HG03571 (cell line): ENCODE measurements at regions not wholly inside any gene's neighbourhood (a gene's known extent, or its start where the extent isn't known, plus 50 kb on each side); places are given as distances from the start of the nearest gene placed in this dataset.

ENCODE experiments used
- ATAC-seq: cut with Tn5 transposase; IDR thresholded peaks from one replicate; pipeline ENCODE4 v1.9.1; 2021; ENCODE audit not compliant: unreplicated experiment

GRCh38 chr11:133723056-133723455, 122.3 kb downstream of the SPATA19 start:
- ATAC-seq: no peak

- ATAC-seq: no peak
These were observed 124.4 kb downstream of the SPATA19 start for GRCh38 chr11:133720951-133721350.

- no peak for ATAC-seq
These were observed 125.6 kb downstream of the SPATA19 start for GRCh38 chr11:133719532-133720235.

GRCh38 chr11:133718831-133719230, 126.5 kb downstream of the SPATA19 start:
- no peak for ATAC-seq

- no peak for ATAC-seq
These were observed 127.1 kb downstream of the SPATA19 start for GRCh38 chr11:133718238-133718637.

- no peak for ATAC-seq
These were observed 128.7 kb downstream of the SPATA19 start for GRCh38 chr11:133716602-133717001.

- no peak for ATAC-seq
These were observed 129.7 kb downstream of the SPATA19 start for GRCh38 chr11:133715602-133716001.

- no peak for ATAC-seq
These were observed 130.6 kb downstream of the SPATA19 start for GRCh38 chr11:133714471-133715375.

GRCh38 chr11:133713844-133714243, 131.5 kb downstream of the SPATA19 start:
- ATAC-seq: no peak

GRCh38 chr11:133713406-133713805, 131.9 kb downstream of the SPATA19 start:
- ATAC-seq: no peak

- no peak for ATAC-seq
These were observed 133.2 kb downstream of the SPATA19 start for GRCh38 chr11:133712051-133712560.

GRCh38 chr11:133711545-133711944, 133.8 kb downstream of the SPATA19 start:
- ATAC-seq: no peak

GRCh38 chr11:133710681-133711240, 134.6 kb downstream of the SPATA19 start:
- ATAC-seq: no peak

GRCh38 chr11:133710241-133710640, 135.1 kb downstream of the SPATA19 start:
- ATAC-seq: no peak

GRCh38 chr11:133708547-133709051, 136.7 kb downstream of the SPATA19 start:
- ATAC-seq: no peak

- ATAC-seq: no peak
These were observed 138.2 kb downstream of the SPATA19 start for GRCh38 chr11:133706925-133707794.

- no peak for ATAC-seq
These were observed 139.4 kb downstream of the SPATA19 start for GRCh38 chr11:133705873-133706272.

GRCh38 chr11:133705074-133705648, 140.2 kb downstream of the SPATA19 start:
- ATAC-seq: no peak

- ATAC-seq: no peak
These were observed 146.2 kb downstream of the SPATA19 start for GRCh38 chr11:133699071-133699470.

GRCh38 chr11:133698654-133699053, 146.7 kb downstream of the SPATA19 start:
- no peak for ATAC-seq
